Activated CD8-positive, alpha-beta memory T cell treated with anti-CD3 and anti-CD28 coated beads for 36 hours (primary cell): ENCODE measurements at regions not wholly inside any gene's neighbourhood (a gene's known extent, or its start where the extent isn't known, plus 50 kb on each side); places are given as distances from the start of the nearest gene placed in this dataset.
"Not testable (repeated sequence)": the region's sequence is repeated elsewhere in the genome, so short reads cannot be mapped to it uniquely, and the experiment has no call there.

Experiments used
- CTCF ChIA-PET: fragments of 350-600 bp; sonication (Branson Sonifier 250); formaldehyde crosslinking; loops from one replicate; lab custom pipeline; 2021; ENCODE audit warnings: antibody characterized with exemption; lab: Charles Lee
- POLR2A ChIA-PET: fragments of 350-600 bp; sonication (Branson Sonifier 250); formaldehyde crosslinking; loops from one replicate; lab custom pipeline; 2021; ENCODE audit warnings: antibody characterized with exemption; lab: Charles Lee

DNA sequence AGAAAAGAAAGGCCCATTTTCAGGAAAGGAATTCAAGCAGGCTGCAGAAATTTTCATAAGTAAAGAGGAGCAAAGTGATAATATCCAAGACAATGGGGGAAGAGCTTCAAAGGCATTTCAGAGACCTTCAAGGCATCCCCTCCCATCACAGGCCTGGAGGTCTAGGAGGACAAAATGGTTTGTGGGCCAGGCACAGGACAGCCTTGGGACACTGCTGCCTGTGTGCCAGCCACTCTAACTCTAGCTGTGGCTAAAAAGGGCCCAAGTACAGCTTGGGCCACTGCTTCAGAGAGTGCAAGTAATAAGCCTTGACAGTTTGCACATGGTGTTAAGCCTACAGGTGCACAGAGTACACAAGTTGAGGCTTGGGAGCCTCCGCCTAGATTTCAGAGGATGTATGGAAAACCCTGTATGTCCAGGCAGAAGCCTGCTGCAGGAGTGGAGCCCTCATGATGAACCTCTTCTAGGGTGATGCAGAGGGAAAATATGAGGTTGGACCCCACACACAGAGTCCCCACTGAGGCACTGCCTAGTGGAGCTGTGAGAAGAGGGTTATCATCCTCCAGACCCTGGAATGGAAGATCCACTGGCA lies 51.8 kb upstream of the ZSWIM5 start:
- CTCF ChIA-PET = no interaction called here
- POLR2A ChIA-PET = no interaction called here

DNA sequence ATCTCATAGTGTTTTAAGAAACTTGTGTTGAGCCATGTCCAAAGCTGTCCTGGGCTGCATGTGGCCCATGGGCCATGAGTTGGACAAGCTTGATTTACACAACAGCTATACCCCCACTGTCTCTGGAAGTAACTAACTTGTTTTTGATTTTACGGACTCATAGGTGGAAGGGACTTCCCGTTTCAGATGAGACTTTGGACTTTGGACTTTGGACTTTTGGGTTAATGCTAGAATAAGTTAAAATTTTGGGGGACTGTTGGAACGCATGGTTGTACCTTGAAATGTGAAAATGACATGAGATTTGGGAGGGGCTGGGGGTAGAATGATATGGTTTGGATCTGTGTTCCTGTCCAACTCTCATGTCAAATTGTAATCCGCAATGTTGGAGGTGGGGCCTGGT lies 52.6 kb upstream of the ZSWIM5 start:
- POLR2A ChIA-PET = no interaction called here
- CTCF ChIA-PET = no interaction called here

DNA sequence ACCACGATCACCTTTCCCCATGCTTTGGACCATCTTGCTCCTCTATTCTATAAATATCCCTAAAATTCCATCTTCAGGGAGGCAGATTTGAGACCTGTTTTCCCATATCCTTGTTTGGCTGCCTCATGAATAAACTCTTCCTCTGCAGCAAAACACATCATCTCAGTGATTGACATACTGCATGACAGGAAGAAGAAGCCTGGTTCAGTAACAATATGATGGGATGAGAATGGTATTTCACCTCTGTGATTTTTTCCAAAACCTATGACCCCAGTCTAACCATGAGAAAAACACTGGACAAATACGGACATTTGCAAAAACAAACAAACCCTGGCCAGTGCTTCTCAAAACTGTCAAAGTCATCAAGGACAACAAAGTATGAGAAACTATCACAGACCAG lies 53.8 kb upstream of the ZSWIM5 start:
- ChIA-PET POLR2A (no interaction called here), CTCF (no interaction called here)

DNA sequence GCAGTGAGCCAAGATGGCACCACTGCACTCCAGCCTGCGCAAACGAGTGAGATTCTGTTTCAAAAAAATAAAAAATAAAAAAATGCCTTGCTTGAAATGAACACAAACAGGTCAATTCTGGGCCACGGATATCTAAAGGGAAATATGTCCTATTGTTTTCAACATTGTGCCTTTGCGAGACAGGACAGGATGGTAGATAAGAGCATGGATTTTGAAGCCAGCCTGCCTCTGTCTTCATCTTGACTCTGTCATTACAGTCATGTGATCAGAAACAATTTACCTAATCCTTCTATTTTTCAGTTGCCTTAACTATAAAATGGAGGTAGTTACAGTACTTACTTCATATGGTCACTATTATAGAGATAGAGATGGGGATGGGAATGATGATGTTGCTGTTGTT lies 56.7 kb upstream of the ZSWIM5 start:
- CTCF ChIA-PET = no interaction called here
- POLR2A ChIA-PET = no interaction called here

DNA sequence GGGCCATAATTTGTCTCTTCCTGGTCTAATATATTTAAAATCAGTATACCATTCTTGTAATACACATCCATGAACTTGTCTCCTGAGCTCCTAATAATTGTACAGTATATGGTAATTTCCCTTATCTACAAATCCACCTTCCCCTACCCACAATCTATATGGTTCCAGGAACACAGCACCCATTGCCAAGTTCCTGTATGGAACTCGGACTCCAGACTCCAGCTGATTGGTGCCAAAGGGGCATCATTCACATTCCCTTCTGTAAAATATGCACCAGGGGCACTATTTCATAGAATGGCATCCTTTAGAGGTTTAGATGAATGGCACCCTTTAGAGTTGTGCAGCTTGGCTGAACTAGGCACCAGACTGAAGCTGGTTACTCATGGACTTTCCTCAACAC lies 58.8 kb upstream of the ZSWIM5 start:
- POLR2A ChIA-PET = no interaction called here
- CTCF ChIA-PET = no interaction called here

DNA sequence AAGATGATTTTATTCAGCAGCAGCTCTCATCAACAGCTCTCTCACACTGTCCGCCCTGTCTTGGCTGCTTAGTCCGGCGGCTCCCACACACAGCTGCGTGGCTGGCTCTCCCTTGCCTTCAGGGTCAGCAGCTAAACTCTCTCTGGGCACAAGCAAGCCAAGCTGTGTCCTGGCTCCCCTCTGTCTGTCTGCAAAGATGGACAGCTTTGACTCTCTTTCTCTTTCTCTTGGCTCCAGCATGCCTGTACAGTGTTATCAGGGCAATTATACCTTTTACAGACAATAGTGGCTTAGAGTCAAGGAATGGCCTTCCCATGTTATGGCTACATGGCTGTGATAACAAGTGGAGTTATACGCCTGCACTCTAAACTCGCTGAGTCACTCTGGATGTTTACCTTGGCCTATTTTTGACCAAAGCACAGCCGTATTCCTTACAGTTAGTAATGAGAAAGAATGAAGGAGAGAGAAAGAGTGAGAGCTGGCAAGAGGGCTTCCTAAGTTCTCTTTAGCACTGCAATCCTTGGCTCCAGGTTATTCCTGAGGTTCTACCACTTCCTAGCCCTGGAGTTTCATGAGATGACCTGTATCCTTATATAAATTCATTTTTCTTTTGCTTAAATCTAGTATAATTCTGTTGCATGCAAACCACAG lies 59.9 kb upstream of the ZSWIM5 start:
- POLR2A ChIA-PET = no interaction called here
- CTCF ChIA-PET = interaction anchor here (0.7 to 1.2 kb wide), 2 partner anchors 22 to 339 kb away, joined by 3 to 4 read pairs; no protein-coding TSS in a partner anchor

DNA sequence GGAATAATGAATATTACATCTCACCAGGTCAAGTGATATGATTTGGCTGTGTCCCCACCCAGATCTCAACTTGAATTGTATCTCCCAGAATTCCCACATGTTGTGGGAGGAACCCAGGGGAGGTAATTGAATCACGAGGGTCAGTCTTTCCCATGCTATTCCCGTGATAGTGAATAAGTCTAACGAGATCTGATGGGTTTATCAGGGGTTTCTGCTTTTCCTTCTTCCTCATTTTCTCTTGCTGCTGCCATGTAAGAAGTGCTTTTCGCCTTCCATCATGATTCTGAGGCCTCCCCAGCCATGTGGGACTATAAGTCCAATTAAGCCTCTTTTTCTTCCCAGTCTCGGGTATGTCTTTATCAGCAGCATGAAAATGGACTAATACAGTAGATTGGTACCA lies 58.4 kb upstream of the HPDL start:
- POLR2A ChIA-PET, CTCF ChIA-PET: not testable (repeated sequence)

DNA sequence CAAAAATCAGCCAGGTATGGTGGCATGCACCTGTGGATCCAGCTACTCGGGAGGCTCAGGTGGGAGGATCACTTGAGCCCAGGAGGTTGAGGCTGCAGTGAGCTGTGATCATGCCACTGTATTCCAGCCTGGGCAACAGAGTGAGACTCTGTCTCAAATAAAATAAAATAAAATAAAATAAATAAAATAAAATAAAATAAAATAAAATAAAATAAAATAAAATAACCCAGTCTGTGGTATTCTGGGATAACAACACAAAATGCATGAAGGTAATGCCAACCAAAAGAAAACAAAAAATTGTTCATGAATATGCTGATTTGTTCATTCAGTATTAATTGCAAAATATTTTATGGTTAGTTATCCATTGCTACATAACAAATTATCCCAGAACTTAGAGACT lies 54.4 kb upstream of the HPDL start:
- CTCF ChIA-PET, POLR2A ChIA-PET: not testable (repeated sequence)

DNA sequence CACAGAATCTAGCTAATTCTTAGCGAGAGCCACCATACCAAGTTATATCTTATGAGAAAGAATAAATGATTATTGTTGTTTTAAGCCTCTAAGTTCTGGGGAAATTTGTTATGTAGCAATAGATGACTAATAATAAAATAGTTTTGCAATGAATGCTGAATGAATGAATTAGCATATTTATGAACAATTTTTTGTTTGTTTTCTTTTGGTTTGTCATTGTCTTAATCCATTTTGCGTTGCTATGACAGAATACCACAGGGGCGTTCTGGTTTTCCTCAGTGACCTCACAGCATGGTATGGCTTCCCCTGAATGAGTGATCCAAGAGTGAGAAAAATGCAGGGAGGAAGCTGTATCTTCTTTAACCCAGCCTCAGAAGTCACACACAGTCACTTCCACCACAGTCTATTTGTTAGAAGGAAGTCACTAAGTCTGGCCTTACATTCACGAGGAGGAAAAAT lies 53.8 kb upstream of the HPDL start:
- ChIA-PET CTCF (no interaction called here), POLR2A (no interaction called here)

DNA sequence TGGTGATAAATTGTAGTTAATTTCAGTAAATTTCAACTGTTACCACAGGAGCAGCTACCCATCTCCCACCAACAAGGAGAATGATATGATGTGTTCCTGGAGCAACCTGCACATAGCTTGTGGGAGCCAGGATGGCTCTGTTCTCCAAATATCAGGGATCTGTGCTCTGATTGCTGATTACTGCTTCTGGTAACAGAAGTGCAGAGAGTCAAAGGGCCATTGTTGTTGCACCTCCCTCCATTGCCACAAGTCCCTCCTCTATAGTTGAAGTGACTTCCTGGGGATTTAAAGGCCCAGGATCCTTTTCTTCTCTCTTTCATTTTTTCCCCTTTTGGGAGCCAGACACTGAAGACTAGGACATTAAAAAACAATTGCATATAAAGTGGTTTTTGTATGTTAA lies 51.6 kb upstream of the HPDL start:
- ChIA-PET POLR2A (no interaction called here), CTCF (no interaction called here)
